Panc1 (cell line): ENCODE measurements at regions not wholly inside any gene's neighbourhood (a gene's known extent, or its start where the extent isn't known, plus 50 kb on each side); places are given as distances from the start of the nearest gene placed in this dataset.

Experiments used
- ATAC-seq: fragments of 200-7000 bp; cut with Tn5 transposase; 2 replicates; pipeline ENCODE4 v1.9.1; 2020; ENCODE audit warnings: mild to moderate bottlenecking, moderate library complexity
- BruUV-seq: library from RNA; stranded (reverse); fragments of 400-500 nt; replicated peaks from 2 replicates; lab custom pipeline; 2021; lab: Mats Ljungman, UMichigan
- CTCF ChIA-PET: fragments of 300-600 bp; sonication (Branson Sonifier 250); formaldehyde crosslinking; loops from one replicate; lab custom pipeline; 2022; ENCODE audit warnings: antibody characterized with exemption; lab: Charles Lee
- POLR2A ChIA-PET: fragments of 300-600 bp; sonication (Branson Sonifier 250); formaldehyde crosslinking; loops from one replicate; lab custom pipeline; 2022; ENCODE audit warnings: antibody characterized with exemption; lab: Charles Lee
- DNase-seq: peaks from one replicate; pipeline ENCODE4 v3.0.0-alpha.2; 2010; ENCODE audit warnings: low read depth, low spot score
- H3K27ac ChIP-seq: 2 replicates; pipeline ENCODE4 v1.5.1; 2011; ENCODE audit warnings: mild to moderate bottlenecking, low read length, inconsistent platforms
- H3K27me3 ChIP-seq: fragments of 200-500 bp; sonication (Bioruptor generic); 2 replicates; pipeline ENCODE4 v1.6.0; 2014; ENCODE audit warnings: low read length, inconsistent platforms; ENCODE audit not compliant: control insufficient read depth, insufficient read depth
- H3K36me3 ChIP-seq: fragments of 200-500 bp; sonication (Bioruptor generic); 2 replicates; pipeline ENCODE4 v1.5.1; 2014; ENCODE audit warnings: inconsistent platforms, mild to moderate bottlenecking, low read length, moderate library complexity; ENCODE audit not compliant: control insufficient read depth, insufficient read depth
- H3K4me1 ChIP-seq: 2 replicates; pipeline ENCODE4 v1.5.1; 2011; ENCODE audit warnings: inconsistent platforms, mild to moderate bottlenecking, low read length, moderate library complexity; ENCODE audit not compliant: control insufficient read depth, insufficient read depth
- H3K4me3 ChIP-seq, 2 experiments: 2 replicates each; pipeline ENCODE4 v1.5.1; 2011 to 2012; ENCODE audit warnings: low read depth in 2 of 2, low read length in 2 of 2, mild to moderate bottlenecking in 2 of 2, inconsistent platforms in 1 of 2, moderate library complexity in 1 of 2
- H3K9me3 ChIP-seq: fragments of 200-500 bp; sonication (Bioruptor generic); 2 replicates; pipeline ENCODE4 v1.5.1; 2014; ENCODE audit warnings: low read depth, mild to moderate bottlenecking, inconsistent platforms, low read length, moderate library complexity; ENCODE audit not compliant: control insufficient read depth, insufficient read depth
- POLR2AphosphoS5 ChIP-seq: IDR thresholded peaks from 2 replicates; pipeline ENCODE4 v1.6.1; 2012; ENCODE audit warnings: mild to moderate bottlenecking, low read depth, low read length, moderate library complexity
- SIN3A ChIP-seq: IDR thresholded peaks from 2 replicates; pipeline ENCODE4 v1.6.1; 2012; ENCODE audit warnings: low read depth, mild to moderate bottlenecking, low read length, moderate library complexity, borderline replicate concordance; ENCODE audit not compliant: insufficient read depth
- TCF7L2 ChIP-seq: IDR thresholded peaks from 2 replicates; pipeline ENCODE4 v1.6.1; 2011; ENCODE audit warnings: mild to moderate bottlenecking, low read depth, low read length, inconsistent platforms
- in situ Hi-C: cut with HindIII; loops from 2 replicates; pipeline ENCODE4 v1.10.0; 2016; ENCODE audit warnings: low sequenced_read_pairs, low pct_unique_long_range_greater_than_20kb
- intact Hi-C: fragments of 100-400 bp; cut with micrococcal nuclease; formaldehyde crosslinking; loops from one replicate; pipeline ENCODE4 v1.10.0; 2022; ENCODE audit not compliant: unreplicated experiment
- TF ChIP-seq, protein P1 (sequence below), 2 experiments: IDR thresholded peaks; 2 replicates each; pipeline ENCODE4 v1.6.1; 2011 to 2012; ENCODE audit warnings: low read depth in 2 of 2, control low read depth in 1 of 2, low read length in 1 of 2, mild to moderate bottlenecking in 1 of 2, moderate library complexity in 1 of 2; ENCODE audit not compliant: insufficient read depth in 1 of 2
- TF ChIP-seq, protein P2 (sequence below): fragments of 450-650 bp; IDR thresholded peaks from 2 replicates; pipeline ENCODE4 v1.5.1; 2017; ENCODE audit warnings: mild to moderate bottlenecking

DNA sequence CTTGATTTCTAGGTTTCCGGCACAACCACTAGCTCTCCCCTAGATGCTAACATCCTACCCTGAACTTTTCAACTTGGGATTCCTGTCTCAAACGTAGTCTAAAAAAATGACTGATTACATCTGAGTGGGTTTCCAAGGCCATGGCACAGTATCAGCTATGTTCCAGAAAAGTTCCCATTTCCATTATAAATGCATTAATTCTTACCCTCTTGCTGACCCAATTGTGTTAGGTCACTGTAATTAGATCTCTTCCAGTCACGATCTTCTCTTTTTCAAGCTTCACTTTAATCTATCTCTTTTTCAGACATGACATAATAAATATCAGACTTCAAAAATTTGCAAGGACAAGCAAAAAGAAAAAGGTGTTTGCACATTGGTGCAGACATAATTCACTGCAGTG is 50.6 kb upstream of the PDE5A start:
- Histone ChIP-seq H3K27ac (peak overlapping the region; percentile 97), H3K27me3 (no peaks in the 10 kb centered on the region), H3K4me1 (peaks cover 32% of the 10 kb centered on the region), H3K4me3 (no peak overlapping the region), H3K9me3 (no peaks in the 10 kb centered on the region), H3K36me3 (no peaks in the 10 kb centered on the region)
- ChIA-PET CTCF (no interaction called here), POLR2A (no interaction called here)
- in situ Hi-C loops (no loop called here), intact Hi-C loops (no loop called here)
- ATAC-seq (no peak), DNase-seq (no peak)
- TF ChIP-seq POLR2AphosphoS5 (no peak), SIN3A (no peak)
- TF ChIP-seq, protein P1, sequence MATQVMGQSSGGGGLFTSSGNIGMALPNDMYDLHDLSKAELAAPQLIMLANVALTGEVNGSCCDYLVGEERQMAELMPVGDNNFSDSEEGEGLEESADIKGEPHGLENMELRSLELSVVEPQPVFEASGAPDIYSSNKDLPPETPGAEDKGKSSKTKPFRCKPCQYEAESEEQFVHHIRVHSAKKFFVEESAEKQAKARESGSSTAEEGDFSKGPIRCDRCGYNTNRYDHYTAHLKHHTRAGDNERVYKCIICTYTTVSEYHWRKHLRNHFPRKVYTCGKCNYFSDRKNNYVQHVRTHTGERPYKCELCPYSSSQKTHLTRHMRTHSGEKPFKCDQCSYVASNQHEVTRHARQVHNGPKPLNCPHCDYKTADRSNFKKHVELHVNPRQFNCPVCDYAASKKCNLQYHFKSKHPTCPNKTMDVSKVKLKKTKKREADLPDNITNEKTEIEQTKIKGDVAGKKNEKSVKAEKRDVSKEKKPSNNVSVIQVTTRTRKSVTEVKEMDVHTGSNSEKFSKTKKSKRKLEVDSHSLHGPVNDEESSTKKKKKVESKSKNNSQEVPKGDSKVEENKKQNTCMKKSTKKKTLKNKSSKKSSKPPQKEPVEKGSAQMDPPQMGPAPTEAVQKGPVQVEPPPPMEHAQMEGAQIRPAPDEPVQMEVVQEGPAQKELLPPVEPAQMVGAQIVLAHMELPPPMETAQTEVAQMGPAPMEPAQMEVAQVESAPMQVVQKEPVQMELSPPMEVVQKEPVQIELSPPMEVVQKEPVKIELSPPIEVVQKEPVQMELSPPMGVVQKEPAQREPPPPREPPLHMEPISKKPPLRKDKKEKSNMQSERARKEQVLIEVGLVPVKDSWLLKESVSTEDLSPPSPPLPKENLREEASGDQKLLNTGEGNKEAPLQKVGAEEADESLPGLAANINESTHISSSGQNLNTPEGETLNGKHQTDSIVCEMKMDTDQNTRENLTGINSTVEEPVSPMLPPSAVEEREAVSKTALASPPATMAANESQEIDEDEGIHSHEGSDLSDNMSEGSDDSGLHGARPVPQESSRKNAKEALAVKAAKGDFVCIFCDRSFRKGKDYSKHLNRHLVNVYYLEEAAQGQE (IDR thresholded peaks at IDR 0.05; ENCODE audit: insufficient read depth in 1 of 2, low read depth in 2 of 2, low read length in 1 of 2): no peak
- no TSS peak for BruUV-seq

DNA sequence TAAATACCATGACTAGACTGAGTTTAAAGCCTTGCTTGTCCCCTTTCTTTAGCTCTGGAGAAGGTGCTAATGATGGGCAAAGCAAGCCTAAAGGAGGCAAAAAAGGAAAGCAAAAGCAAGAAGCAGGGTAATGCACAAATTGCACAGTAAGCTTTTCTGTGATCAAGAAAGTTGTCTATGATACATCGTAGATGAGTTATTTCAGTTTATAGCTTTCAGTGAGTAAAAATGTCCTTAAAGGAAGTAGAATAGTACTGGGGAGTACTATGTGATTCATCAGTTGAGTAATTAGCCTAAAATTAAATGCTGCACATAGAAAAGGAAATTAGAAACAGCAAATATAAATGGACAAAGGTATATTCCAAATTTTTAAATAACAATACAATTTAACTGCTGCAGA is 50.2 kb upstream of the PDE5A start:
- no peaks in the 10 kb centered on the region for H3K36me3 ChIP-seq
- DNase-seq: no peak
- ATAC-seq: no peak
- in situ Hi-C loops (no loop called here), intact Hi-C loops (no loop called here)
- peak overlapping the region; percentile 97 for H3K27ac ChIP-seq
- POLR2A ChIA-PET: no interaction called here
- H3K4me1 ChIP-seq: peaks cover 27% of the 10 kb centered on the region
- CTCF ChIA-PET: no interaction called here
- H3K4me3 ChIP-seq: no peak overlapping the region
- no peaks in the 10 kb centered on the region for H3K9me3 ChIP-seq
- no peaks in the 10 kb centered on the region for H3K27me3 ChIP-seq
- TF ChIP-seq POLR2AphosphoS5: no peak
- TF ChIP-seq, protein P1 (IDR thresholded peaks at IDR 0.05; ENCODE audit: insufficient read depth in 1 of 2, low read depth in 2 of 2, low read length in 1 of 2): no peak
- TF ChIP-seq TCF7L2: no peak
- TF ChIP-seq, protein P2, sequence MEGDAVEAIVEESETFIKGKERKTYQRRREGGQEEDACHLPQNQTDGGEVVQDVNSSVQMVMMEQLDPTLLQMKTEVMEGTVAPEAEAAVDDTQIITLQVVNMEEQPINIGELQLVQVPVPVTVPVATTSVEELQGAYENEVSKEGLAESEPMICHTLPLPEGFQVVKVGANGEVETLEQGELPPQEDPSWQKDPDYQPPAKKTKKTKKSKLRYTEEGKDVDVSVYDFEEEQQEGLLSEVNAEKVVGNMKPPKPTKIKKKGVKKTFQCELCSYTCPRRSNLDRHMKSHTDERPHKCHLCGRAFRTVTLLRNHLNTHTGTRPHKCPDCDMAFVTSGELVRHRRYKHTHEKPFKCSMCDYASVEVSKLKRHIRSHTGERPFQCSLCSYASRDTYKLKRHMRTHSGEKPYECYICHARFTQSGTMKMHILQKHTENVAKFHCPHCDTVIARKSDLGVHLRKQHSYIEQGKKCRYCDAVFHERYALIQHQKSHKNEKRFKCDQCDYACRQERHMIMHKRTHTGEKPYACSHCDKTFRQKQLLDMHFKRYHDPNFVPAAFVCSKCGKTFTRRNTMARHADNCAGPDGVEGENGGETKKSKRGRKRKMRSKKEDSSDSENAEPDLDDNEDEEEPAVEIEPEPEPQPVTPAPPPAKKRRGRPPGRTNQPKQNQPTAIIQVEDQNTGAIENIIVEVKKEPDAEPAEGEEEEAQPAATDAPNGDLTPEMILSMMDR: no peak
- TF ChIP-seq SIN3A: no peak
- no TSS peak for BruUV-seq
